CD1c-positive myeloid dendritic cell (primary cell): ENCODE measurements at regions not wholly inside any gene's neighbourhood (a gene's known extent, or its start where the extent isn't known, plus 50 kb on each side); places are given as distances from the start of the nearest gene placed in this dataset.

Experiments used
- DNase-seq: peaks from one replicate; pipeline ENCODE4 v3.0.0-alpha.2; 2016; ENCODE audit errors: extremely low spot score

DNA sequence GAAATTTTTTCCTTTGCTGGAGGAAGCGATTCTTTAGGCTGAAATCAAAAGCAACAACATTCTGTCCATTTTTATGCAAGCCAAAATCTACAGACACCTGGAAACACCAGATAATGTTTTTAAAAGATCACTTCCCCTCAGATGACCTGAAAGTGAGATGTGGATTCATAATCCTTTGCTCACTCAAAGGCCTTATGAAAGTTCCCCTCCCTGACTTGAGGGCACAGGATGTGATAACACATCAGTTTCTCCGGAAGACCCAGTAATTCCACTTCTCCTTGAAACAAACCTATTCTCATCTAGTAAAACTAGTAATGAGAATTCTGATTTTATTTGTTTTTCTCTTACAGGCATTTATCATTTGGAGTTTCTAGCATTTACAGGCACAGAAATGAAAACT lies 218.3 kb upstream of the RND3 start:
- DNase-seq = no peak

DNA sequence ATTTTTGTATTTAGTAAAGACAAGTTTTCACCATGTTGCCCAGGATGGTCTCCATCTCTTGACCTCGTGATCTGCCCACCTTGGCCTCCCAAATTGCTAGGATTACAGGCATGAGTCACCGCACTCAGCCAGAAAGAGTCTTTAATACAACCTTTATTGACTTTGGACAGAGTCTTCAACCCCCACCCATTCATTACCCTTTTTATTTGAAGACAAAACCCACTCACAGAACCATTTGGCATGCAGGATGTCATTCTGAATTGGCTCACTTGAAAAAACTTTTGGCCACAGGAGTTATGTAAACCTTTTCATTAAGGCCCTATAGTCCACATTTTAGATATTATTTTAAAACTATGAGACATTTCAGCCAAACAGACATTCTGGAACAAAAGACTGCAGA lies 217.9 kb upstream of the RND3 start:
- DNase-seq = no peak

DNA sequence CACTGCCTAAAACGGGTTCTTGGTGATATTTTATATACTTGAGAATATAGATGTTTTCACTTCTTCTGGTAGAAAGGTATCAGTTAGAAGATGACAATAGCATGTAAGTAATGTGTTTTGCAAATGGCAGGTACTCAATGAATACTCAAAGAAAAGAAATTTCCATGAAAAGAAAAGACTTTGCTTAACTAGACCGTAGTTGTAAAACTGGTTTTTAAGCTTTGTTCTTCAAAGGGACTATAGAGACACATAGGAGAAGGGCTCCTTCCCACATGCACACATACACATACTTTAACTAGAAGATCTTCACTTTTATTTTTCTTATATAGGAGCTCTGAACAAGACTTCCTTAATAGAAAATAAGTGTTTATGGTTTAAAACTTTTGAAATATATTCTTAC lies 215.3 kb upstream of the RND3 start:
- DNase-seq = no peak

DNA sequence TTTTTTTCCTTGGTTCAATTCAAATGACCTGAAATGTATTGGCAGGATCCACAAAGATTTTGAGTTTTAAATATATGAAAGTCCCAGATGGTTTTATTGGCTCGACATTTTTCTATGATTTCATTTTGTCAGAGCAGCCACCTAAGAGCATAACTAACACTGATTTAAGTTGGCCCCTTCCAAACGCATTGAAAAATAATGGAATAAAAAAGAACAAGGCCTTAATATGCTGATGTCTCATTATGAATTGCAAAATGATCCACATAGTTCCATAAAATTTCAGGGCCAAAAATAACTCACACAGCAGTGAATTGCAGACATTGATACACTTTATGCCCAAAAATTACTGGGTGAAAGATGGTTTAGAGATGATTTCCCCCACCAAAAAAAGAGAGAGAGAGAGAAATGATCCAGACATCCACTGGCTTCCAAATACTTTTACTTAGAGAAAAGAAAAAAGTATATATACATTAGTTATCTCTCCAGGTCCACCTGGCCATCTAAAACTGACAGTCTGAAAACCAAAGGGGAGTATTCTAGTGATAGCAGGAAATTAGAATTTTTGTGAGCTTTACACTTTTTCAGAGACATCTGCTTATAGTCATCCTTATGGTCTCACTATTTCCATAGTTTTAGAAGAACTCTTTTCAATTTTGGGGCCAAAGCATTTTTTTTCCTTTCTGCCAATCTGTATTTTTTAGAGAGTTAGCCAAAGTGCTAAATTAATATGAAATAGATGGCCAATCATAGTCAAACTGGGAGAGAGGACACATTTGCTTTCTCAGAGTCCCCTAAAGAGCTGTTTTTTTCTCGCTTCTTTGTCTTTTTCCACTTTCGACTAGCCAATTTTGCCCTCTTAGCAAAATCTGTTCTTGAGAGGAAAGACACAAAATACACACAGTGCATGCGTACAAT lies 213.5 kb upstream of the RND3 start:
- no peak for DNase-seq

DNA sequence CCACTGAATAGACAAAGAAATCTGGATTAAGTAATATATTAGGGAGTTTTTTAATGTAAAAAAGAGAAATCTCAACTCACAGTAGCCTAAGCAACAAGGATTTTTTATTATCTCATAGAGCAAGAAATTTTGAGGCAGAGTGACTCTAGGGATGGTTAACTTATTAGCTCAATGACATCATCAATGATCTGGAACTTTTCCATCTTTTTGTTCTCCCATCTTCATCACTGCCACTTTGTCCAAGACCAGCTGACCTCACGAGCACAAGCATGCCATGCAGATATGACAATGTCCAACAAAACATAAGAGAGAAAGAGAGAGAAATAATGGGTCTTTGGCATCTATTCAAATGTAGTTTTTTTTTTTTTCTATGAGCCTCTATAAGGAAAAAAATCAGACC lies 211.8 kb upstream of the RND3 start:
- DNase-seq = no peak

DNA sequence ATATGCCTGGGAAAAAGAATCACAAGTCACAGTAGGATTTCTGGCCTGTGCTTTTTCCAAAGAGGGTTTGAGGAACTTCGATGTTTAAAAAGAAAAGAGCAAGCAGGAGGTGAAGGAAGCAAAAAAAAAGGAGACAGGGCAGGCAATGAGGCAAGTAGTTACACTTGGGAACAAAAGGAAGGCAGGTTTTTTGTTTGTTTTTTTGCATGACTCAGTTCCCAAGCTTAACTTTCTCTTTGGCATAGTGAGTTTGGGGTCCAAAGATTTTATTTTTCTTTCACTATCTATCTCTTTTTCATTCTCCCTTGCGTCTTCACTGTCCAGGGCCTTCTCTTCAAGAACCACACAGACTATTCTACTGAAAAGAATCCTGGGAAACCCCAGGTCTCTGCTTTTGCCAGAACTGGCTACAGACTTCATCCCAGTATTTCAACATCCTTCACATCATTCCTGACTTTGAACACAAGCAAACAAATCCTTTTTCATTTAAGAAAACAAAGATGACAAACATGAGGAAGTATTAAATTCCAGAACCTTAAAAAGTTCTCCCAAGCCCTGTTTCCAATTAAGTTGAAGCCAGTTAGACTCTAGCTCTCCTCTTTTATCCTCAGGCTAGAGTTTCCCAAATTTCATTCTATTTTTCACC lies 210.7 kb upstream of the RND3 start:
- no peak for DNase-seq

DNA sequence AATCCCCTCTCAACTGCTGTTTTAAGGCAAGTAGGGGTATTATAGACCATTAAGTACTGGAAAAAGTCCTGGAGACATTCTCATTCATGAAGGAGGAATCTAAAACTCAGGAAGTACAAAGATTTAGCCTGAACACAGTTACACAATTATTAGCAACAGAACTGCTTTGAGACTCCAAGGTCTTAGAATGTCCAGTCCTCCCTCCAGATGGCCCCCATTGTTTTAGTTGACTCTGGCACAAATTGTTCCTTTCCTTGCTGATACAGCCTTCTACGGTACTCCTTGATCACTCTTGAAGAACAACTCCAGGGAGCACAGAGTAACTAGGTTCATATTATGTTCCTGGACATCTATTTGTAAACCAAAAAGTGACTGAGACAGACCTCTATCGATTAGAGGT lies 210.1 kb upstream of the RND3 start:
- DNase-seq = no peak

DNA sequence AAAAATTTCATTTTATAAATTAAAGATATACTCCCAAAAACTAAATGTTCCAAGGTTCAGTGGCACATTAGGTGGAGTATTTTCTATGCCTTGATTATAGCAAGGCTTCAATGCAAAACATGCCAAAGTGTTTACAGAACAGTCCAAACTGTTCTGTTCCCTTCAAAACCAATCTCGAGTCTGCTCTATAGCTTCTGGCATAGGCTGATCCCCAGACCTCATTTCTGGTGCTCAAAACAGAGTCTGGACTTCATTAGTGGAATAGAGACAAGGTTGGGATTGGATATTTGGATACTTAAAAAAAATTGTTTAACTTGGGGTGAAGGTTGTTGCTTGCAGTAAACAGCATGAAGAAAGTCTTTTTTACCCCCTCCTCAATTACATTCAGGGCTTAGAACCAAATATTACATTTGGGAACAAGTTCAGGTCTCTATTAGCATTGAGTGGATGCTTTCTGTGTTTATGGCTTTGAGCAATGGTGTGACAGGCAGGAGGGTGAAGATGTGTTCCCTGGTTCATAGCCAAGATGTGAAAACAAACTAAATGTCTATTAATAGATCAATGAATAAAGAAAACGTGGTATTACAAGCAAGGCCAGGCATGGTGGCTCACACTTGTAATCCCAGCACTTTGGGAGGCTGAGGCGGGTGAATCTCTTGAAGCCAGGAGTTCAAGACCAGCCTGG lies 208.1 kb upstream of the RND3 start:
- no peak for DNase-seq

DNA sequence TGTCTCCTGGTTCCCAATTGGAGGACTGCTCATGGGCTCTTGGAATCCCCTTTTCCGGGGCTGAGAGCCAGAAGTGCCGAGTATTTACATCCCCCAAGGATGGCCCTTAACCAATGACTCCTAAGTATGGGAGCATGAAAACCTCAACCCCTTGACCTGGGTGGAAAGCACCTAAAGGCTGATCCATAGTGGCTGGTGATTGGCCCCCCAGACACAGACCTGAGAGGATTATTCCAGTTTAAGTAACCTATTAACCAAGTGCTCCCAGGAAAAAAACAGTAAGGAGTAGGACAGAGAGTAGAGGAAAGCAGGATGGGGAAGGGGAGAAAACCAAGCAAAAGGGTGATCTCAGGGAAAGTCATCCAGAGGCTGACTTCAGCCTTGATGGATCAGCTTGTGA lies 206.1 kb upstream of the RND3 start:
- DNase-seq = no peak

DNA sequence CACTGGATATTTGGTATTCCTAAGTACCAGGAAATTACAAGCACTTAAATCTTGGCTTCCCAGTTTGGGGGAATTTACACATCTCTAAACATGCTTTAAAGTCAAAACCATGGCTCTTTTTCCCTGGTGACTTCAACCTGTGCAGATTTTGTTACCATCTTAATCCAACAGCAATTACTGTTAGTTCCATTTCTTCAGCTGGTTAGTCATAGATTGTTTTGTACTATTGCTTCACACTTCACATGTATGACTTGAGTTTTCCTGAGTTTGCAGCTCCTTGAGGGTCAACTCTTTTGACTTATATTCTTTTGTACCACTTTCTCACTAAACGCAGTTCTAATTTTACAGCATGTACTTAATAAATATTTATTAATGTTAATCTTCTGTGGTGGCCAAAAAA lies 203.4 kb upstream of the RND3 start:
- DNase-seq = no peak

DNA sequence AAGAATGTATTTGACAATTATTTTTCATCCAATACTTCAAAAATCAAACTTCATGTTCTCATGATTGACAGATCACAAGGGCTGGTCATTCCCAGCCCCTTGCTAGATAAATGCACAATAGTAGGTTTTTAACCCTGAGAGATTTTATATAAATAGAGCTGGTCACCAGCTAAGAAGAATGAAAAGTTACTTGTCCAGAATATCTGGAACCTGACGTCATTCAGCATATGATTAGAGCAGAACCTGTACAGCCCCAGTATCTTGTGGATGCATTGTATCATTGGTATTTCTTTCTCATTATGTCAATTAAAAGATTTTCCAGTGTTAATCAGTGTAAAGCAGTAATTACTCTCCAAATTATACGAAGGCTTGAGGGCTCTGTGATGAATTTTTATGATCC lies 202.8 kb upstream of the RND3 start:
- no peak for DNase-seq

DNA sequence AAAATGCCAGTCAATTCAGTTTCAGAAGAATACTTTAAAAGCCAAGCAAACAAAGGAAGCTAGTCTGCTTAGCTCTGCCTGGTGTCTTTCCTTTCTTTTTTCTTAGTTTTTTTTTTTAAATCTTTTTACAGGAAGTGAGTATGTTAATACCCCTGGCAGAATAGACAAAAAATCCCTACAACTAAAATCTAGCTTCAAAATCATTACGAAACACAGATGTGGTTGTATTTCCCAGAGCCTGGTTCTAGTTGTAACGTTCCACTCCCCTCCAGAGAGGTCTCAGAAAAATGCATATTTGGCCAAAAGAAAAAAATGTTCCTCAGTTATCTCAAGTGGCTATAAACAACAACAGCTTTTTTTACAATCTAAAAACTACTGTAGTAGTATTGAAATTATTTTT lies 202.1 kb upstream of the RND3 start:
- no peak for DNase-seq

DNA sequence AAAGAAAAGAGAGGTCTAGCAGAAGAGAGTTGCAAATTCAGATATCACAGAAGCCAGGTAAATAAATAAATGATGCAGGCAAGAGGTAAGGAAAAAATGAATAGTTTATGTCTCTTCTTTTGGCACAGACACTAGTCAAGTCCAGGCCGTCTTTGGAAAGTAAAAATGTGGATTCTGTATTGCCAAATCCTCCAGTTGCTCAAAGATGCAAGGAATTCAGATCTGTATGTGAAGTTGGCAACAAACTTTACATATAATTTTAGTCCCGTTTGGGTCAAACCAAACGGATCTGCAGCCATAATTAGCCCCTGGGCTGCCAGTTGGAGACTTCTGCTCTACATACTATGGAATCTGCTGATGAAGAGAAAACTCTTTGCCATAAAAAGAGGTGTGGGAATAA lies 200.5 kb upstream of the RND3 start:
- no peak for DNase-seq

DNA sequence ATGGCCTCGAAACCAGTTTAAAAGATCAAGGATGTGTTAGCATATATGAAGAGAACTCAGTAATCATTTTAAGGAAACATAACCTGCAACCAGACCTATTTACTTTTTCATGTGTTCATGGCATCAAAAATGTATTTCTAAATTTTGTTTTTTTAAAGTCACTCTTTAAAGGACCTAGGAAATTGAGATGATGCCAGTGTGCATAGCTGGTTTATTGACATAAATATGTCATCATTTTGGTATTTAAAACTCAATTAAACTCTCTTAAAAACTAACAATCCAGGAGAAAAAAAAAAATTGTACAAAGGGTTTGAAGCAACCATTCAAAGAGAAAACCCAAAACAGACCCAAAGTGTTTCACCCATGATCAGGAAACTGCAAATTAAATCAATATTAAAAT lies 198.9 kb upstream of the RND3 start:
- DNase-seq = no peak

DNA sequence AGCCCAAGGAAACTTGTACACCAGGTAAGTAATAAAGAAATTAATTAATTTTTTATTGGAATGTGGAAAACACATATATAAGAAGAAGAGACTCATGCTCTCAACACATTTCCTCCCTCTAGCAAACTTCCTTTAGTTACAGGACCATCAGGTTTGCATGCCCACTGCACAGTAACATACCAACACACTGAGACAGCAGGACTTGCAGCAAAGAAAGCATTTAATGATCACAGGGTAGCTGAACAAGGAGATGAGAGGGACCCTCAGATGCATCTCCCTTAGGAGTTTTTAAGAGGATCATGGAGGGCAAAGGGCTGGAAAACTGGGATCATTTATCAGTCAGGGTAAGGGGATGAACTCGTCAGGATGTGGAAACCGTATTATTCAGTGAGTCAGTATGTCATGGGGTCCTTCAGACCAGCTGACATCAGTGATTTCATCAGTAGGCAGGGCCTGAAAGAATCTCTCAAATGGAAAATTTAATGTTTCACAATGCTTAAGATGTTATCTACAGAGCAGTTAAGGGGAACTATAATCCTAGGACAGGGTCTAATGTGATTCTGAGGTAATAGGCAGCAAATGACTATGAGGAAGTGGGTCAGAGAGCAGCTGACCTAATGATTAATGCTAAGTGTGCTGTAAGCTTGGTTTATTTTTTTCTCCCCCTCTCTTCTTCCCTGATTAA lies 193.8 kb upstream of the RND3 start:
- DNase-seq = peak; percentile 48

DNA sequence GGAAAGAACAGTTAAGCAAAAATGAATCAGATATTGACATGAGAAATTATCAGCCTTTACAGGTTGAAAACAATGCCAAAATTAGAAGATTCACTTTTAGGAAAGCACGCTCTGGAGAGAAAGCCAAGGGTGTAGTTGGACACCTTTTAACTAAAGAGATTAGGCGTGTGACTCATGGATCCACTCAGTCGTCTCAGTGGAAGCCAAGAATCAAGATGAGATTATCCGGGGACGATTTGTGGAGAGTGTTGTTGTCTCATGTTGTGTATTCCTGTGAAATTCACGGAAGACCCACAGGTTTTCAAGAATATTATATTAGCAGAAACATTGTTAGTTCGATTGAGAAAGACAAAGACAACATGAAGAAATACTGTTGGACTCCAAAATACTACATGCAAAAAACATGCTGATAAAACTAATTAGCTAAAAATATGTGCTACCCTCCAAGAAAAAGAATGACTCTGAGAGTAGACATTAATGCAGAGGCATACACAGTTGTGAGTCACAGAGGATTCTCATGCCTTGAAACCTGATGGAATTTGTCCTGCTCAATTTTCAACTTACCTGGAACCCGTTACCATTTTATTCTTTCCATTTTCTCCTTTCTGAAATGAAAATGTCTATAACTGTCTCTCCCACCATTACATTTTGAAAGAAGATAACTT lies 192.1 kb upstream of the RND3 start:
- no peak for DNase-seq

DNA sequence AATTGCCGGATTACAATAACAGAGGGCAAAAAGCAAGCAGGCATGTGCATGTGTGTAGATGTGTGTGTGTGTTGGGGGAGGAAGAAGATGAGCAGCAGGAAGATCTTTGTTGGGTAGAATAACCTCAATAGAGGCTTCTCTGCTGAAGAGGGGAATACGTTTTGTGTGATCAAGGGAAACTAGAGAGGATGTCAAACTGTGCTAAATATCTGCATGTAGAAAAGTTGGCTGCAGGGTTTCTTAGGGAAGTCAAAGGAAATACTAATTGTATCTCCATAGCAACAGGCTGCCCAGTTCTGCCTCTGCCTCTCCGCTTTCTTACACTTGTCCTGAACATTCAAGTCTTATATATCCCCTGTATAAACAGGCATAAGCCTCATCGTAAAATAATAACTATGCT lies 190.1 kb upstream of the RND3 start:
- no peak for DNase-seq

DNA sequence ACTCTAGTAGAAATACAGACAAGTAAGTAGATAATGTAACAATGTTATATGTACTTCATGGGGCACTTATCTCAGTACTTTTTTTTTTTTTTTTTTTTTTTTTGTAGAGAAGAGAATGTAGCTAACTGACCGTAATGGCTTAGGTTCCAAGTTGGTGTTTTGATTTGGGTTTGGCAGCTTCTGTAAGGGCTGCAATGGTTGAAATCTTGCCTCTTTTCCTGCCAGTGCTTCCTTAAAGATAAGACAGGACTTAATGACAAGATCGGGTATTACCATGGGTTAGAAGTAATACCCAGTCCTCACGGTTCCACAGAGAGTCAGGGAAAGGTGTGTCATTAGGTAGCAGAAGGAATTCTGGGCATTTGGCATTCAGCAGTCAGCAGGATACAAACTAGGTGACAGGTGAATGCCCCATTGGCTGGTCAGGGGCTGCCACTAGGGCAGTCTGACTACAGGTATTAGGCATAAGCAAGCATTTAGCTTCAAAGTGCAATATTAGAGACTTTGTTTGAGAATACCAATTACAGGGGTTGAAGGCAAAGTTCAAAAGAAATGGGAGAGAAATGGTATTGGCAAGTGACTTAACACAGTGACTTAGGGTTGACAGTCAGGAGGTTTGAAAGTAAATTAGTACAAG lies 189.4 kb upstream of the RND3 start:
- no peak for DNase-seq

DNA sequence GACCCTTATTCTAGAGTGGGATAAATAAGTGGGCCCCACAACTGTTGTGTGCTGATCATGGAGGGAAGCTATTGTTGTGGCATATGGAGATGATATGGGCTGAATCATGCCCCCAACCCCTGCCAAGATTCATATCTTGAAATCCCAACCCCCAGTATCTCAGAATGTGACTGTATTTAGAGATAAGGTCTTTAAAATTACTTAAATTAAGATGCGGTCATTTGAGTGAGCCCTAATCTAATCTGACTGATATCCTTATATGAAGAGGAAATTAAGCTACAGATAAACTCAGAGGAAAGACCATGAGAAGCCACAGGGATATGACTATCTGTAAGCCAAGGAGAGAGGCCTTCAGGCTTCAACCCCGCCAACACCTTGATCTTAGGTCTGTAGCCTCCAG lies 188.3 kb upstream of the RND3 start:
- DNase-seq = no peak

DNA sequence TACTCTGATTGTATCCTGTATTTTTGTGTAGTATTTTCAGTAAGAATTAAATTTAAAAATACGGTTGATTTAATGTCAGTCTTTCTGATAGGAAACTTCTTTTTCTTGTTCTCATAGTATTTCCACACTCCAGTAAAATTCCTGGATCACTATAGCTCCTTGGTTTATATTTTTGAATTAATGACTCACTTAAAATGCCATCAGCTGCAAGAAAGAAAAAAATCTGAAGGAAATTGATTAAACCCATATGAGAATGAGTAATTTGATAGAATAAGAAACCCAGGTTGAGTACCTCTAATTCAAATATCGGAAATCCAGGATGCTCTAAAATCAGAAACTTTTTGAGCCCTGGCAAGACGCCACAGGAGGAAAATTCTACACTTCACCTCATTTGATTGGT lies 186.8 kb upstream of the RND3 start:
- no peak for DNase-seq

DNA sequence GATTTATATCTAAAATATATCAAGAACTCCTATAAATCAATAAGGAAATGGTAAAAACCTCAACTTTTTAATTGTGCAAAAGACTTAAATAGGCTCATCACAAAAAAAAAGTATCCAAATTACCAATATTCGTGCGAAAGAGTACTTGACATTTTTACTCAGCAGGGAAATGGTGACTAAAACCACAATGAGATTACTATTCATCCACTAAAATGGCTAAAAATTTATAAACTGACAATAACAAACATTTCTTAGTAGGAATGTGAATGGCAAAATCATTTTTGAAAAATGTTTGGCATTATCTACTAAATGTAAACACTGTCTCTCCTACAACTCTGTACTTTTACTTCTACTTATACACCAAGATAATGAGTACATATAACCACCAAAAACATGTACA lies 184.8 kb upstream of the RND3 start:
- DNase-seq = no peak
